BE2C (cell line): ENCODE measurements at regions not wholly inside any gene's neighbourhood (a gene's known extent, or its start where the extent isn't known, plus 50 kb on each side); places are given as distances from the start of the nearest gene placed in this dataset.

Experiments used
- DNase-seq: peaks from one replicate; pipeline ENCODE4 v3.0.0-alpha.2; 2020
- H3K27me3 ChIP-seq: fragments of 250-450 bp; sonication (Bioruptor Pico); 2 replicates; pipeline ENCODE4 v1.5.1; 2020; ENCODE audit warnings: mild to moderate bottlenecking
- H3K36me3 ChIP-seq: fragments of 250-450 bp; sonication (Bioruptor Pico); 2 replicates; pipeline ENCODE4 v1.5.1; 2020; ENCODE audit warnings: mild to moderate bottlenecking
- H3K4me1 ChIP-seq: fragments of 250-450 bp; sonication (Bioruptor Pico); 2 replicates; pipeline ENCODE4 v1.5.1; 2020
- H3K4me3 ChIP-seq: 2 replicates; pipeline ENCODE4 v1.5.1; 2011; ENCODE audit warnings: low read depth, low read length
- H3K9me3 ChIP-seq: fragments of 250-450 bp; sonication (Bioruptor Pico); 2 replicates; pipeline ENCODE4 v1.5.1; 2020
- CTCF ChIP-seq: IDR thresholded peaks from 2 replicates; pipeline ENCODE4 v1.5.1; 2012; ENCODE audit warnings: mild to moderate bottlenecking, low read depth, low read length

- no peaks in the 10 kb centered on the region for H3K4me1 ChIP-seq
- no peaks in the 10 kb centered on the region for H3K27me3 ChIP-seq
- no peak overlapping the region for H3K4me3 ChIP-seq
- no peak for TF ChIP-seq CTCF
- H3K36me3 ChIP-seq = no peaks in the 10 kb centered on the region
- H3K9me3 ChIP-seq = no peaks in the 10 kb centered on the region
- DNase-seq = no peak
Observed at GRCh38 chr9:4927043-4927471, 58.0 kb upstream of the JAK2 start.

GRCh38 chr9:4927701-4928100 is 57.4 kb upstream of the JAK2 start:
- H3K9me3 ChIP-seq = no peaks in the 10 kb centered on the region
- H3K36me3 ChIP-seq = no peaks in the 10 kb centered on the region
- H3K27me3 ChIP-seq = no peaks in the 10 kb centered on the region
- DNase-seq = no peak
- no peak overlapping the region for H3K4me3 ChIP-seq
- no peak for TF ChIP-seq CTCF
- H3K4me1 ChIP-seq = no peaks in the 10 kb centered on the region

- TF ChIP-seq CTCF = no peak
- Histone ChIP-seq H3K4me1 (no peaks in the 10 kb centered on the region), H3K36me3 (no peaks in the 10 kb centered on the region), H3K27me3 (no peaks in the 10 kb centered on the region), H3K4me3 (no peak overlapping the region), H3K9me3 (no peaks in the 10 kb centered on the region)
- no peak for DNase-seq
Observed at GRCh38 chr9:4929917-4930316, 55.2 kb upstream of the JAK2 start.

DNA sequence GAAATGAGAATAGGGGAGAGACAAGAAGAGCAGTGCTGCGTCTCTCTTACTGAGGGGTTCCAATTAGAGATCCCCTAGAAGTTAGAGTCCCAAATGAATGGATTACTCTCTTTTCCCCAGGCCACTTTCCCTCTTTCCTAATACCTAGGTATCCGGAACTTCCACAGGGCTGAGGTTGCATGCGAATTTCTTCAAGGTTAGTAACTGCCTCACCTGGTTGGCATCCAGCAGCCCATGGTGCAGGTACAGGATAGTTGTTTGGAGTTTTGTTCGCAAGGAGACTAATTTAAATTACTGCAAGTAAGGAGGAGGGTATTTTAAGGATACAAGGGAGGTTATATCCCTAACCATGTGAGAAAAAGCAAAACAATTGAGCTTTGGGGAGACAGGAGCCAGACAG is 52.4 kb upstream of the JAK2 start:
- DNase-seq = no peak
- Histone ChIP-seq H3K36me3 (no peaks in the 10 kb centered on the region), H3K4me3 (no peak overlapping the region), H3K9me3 (no peaks in the 10 kb centered on the region), H3K4me1 (no peaks in the 10 kb centered on the region), H3K27me3 (no peaks in the 10 kb centered on the region)
- no peak for TF ChIP-seq CTCF

- Histone ChIP-seq H3K27me3 (no peaks in the 10 kb centered on the region), H3K4me3 (no peak overlapping the region), H3K9me3 (no peaks in the 10 kb centered on the region), H3K4me1 (no peaks in the 10 kb centered on the region), H3K36me3 (no peaks in the 10 kb centered on the region)
- TF ChIP-seq CTCF = no peak
- DNase-seq = no peak
Observed at GRCh38 chr9:4933177-4933576, 51.9 kb upstream of the JAK2 start.

GRCh38 chr9:4933861-4934260 is 51.2 kb upstream of the JAK2 start:
- no peak overlapping the region for H3K4me3 ChIP-seq
- TF ChIP-seq CTCF = no peak
- DNase-seq = no peak
- H3K36me3 ChIP-seq = no peaks in the 10 kb centered on the region
- H3K4me1 ChIP-seq = no peaks in the 10 kb centered on the region
- no peaks in the 10 kb centered on the region for H3K9me3 ChIP-seq
- no peaks in the 10 kb centered on the region for H3K27me3 ChIP-seq
